G401 (cell line): ENCODE measurements at regions not wholly inside any gene's neighbourhood (a gene's known extent, or its start where the extent isn't known, plus 50 kb on each side); places are given as distances from the start of the nearest gene placed in this dataset.
"Not testable (repeated sequence)": the region's sequence is repeated elsewhere in the genome, so short reads cannot be mapped to it uniquely, and the experiment has no call there.

Source experiments
- DNase-seq: peaks from one replicate; pipeline ENCODE4 v3.0.0-alpha.2; 2015; ENCODE audit warnings: low spot score
- in situ Hi-C: cut with HindIII; loops from 2 replicates; pipeline ENCODE4 v1.10.0; 2016; ENCODE audit warnings: low sequenced_read_pairs, mixed read lengths

DNA sequence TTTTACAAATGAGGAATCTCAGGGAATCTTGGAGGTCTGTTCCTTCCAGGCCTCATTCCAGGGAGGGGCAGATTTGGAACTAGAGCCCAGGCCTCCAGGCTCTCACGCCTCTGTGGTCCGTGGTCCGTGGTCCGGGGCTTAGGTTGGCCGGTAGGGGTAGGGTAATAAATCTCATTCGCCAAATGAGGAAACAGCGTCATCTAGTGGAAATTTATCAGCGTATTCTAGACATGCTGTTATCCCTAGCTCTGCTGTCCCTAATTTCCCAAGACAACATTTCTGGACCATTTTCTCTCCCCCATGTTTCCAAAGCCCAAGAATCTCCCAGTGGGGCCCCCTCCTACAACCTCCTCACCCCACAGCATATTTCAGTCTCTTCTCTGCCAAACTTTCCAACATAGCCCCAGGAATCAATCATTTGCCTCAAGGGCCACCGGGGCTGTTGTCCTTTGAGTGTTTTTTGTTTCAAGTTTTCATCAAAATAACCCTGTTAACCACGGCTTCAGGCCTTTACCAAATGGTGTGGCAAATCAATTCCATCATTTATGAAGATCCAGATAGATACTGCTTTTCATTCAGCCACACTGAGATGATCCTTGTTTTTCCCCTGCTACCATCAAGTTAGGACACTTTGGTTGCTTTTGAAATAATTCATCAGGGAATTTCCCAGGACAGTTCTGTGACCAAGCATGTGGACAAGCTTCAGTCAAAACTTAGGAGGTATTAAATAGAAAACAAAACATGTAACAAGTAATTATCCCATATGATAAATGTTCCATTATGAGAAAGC, 126.8 kb downstream of the ALDH8A1 start:
- in situ Hi-C loops, result no loop called here
- DNase-seq, result peak; percentile 79

DNA sequence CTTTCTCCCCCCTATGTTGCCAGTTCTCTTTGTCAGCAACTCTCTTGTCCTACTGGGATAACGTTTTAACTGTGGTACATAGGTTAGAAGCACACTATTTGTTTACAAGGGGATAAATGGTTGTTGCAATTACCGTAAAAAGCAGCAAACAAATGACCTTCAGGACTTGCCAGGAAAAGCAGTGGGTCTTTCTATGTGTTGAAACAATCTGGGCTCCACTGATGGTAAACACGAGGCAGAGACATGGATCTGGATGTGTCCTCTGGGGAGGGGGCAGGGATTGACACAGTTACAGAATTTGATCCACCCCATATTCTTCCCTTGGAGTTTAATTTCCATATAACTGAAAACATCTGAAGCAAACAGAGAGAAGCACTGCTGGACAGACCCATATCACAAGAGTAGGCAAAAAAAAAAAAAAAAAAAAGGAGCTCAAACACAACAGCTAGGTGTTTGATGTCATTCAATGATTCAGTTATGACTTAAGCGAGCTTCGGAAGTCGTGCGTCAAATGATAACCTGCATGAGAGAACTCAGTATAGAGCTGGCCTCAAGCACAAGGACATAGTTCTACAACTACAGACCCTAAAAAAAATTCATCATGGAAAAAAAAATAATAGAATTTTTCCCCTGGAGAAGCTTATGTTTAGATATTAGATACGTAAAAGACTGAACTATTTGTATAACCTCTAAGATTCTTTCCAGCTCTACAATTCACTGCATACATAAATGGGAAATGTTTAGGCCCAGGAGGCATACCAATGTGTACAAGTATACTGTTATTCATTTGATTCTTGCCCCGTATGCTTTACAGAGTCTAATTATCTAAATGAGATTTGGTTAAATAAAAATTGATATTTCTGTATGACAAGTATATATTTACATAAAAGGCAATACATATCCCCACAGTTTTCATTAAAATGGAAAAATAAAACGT, 127.7 kb downstream of the ALDH8A1 start:
- DNase-seq, result no peak
- in situ Hi-C loops, result no loop called here

DNA sequence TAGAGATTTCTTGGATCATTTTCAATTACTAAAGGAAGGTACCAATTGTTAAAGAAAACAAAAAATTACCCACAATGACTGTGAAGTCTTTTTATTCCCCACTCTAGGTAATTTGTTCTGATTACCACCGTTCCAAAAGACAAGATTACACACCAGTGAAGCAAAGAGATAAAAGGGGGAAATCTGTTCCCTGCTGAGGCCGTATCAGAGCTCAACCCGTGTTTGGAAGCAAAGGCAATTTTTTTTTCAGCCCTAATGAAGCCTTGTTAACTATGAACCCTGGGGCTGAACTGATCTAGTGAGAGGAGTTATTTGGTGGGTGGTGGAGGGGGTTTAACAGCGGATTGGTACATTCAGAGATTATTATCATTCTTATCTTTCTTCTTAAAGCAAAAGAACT, 128.5 kb downstream of the ALDH8A1 start:
- DNase-seq, result no peak
- in situ Hi-C loops, result no loop called here

DNA sequence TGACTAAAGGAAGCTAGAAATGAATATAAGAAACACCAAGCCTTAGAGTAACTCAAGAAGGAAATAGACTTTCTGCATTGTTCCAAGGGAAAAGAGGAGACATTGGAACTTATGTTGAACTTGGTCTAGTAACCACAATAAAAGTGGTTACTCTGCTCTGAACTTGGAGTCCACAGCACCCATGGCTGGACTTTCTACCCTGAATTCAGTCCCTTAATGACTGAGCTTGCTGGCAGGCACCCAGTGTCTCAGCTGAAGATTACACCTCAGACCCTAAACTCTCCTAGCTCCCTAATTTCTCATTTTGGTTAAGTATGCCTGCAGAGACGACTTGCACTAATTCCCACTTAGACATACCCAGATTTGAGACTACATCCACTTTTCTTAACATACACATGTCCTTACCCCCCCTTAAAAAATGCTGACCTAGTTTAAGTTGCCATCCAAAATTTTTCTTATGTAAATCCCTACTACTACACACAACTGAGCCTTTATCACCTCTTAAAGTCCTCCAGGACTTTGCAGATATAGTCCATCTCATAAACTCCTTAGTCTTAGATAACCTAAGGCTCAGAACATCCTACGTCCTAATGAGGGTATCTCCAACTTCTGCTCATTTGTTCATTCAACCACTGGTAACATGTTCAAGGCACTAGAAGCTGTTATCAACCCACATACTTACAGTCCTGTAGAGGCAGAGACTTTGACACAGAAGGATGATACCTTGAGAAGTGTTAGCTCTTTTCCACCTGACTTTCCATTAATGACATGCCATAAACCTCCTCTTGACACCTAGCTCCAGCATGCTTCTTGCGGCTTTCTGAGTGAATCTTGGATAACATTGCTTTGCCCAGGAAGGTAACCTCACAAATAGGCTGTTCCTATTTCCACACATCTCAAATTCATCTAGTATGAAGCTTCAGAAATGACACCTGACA, 129.8 kb downstream of the ALDH8A1 start:
- DNase-seq, result no peak
- in situ Hi-C loops, result no loop called here

DNA sequence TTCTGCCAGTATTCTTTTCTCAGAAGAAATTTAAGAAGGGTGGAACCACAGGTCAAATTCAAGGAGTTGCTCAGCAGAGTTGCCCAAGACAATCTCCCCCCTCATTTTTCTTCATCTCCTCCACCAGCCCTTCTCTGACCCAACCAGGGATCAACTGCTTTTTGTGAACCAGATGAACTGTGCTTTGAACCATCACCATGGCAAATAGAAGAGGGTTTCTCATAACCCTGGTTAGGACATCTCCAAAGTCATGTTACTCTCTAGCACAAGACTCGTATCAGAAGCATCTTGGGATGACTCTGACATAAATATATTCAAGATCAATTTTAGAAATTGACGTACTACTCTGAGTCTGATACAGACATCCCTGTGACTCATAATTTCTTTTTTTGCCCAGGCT, 130.7 kb downstream of the ALDH8A1 start:
- in situ Hi-C loops, result no loop called here
- no peak for DNase-seq

DNA sequence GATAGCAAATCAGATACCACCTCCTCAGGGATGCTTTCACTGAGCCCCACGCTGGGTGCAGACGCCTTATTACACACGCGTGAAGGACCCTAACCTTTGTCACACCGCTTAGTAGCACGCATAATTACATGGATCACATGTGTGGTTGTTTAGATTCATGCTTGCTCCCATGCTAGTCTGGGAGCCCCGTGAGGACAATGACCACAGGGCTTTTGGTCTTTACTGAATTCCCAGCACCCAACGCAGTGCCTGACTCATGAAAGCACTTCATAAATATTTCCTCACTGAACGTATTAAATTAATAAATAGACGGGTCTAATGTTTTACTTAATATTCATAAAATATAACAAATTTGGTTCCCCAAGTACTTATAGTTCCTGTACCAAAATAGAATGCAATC, 132.5 kb downstream of the ALDH8A1 start:
- no peak for DNase-seq
- in situ Hi-C loops, result no loop called here

DNA sequence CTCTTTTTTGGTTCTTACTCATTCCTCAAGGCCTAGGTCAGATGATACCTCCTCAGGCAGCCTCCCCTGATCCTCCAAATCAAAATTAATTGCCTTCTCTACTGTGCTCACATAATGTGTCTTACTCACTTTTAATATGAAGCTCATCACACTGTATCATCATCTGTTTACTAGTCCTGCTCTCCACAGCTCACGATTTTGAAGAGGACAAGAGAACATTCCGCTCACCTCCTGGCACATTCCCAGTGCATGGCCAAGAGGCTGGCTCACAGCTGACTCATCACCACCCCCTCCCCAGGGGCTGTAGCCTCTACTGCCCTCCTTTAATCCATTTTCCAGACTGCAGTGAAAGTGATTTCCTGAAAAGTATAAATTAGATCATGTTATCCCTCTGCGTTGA, 133.1 kb downstream of the ALDH8A1 start:
- in situ Hi-C loops, result no loop called here
- DNase-seq, result no peak

DNA sequence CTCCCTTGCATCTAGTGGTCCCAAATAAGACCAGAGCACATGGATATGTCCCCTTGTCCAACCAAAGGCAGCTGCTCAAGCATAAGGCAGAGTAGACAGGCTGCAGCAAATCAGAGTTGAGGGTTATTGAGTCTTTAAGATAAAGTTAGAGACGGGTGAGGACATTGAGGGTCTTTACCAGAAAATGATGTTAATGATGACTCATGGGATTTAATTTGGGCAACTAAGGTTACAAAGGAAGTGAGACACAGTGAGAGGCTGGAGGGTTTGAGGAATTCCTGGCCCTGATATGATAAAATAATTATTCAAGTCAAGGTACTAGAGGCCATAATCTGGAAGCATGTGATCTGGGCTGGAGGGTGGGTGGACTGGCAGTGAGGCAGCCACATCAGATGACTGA, 133.6 kb downstream of the ALDH8A1 start:
- in situ Hi-C loops, result no loop called here
- no peak for DNase-seq

DNA sequence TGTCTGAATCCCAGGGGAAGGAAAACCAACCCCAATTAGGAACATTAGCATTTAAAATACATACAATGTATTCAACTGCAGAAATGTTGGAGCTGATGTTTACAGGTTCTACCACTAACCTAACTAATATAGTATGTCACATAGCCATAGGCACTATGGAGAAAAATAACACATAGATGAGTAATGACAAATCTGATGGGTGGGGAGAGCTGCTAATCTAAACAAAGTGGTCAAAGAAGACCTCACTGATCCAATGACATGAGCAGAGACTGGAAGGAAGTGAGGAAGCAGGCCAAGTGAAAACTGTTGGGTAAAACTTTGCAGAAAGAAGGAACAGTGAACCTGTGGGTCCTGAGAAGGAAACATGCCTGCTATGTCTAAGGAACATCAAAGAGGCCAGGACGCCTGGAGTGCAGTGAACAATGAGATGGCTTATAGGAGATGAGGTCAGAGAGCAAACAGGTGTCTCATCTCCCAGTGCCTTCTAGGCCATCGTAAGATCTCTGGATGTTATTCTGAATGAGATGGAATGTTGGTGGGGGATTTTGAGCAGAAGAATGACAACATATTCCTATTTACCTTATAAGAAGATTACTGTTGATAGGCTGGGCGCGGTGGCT, 135.7 kb downstream of the ALDH8A1 start:
- in situ Hi-C loops, result no loop called here
- DNase-seq, result no peak

DNA sequence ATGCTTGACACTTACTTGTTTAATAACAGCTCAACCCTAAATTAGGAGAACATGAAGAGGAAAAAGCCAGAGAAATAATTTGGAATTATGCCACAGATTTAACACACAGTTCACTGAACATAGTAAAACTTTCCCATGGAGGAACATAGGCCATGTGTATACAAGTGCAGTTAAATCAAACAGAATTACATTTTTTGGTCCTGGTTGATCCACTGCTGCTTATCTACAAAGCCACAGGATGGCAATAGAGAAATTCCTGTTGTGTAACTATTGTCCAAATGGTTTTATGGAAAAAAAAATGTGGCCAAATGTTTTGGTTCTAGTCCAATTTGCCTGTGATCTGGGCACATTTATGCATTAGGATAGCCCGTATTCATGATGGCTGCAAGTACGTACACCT, 136.8 kb downstream of the ALDH8A1 start:
- no peak for DNase-seq
- in situ Hi-C loops, result no loop called here

DNA sequence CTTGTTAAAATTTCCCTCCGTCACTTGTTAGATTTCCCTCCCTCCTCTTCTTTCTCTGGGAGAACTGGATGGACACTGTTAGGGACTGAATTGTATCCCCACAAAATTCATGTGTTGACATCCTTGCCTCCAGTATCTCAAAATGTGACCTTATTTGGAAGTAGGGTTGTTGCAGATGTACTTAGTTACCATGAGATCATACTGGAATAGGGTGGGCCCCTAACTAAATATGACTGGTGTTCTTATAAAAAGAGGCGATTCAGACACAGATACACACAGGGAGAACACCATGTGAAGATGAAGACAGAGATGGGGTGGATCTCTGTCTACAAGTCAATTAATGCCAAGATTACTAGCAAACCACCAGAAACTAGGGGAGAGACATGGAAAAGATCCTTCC, 139.5 kb downstream of the ALDH8A1 start:
- DNase-seq, result no peak
- in situ Hi-C loops, result no loop called here

DNA sequence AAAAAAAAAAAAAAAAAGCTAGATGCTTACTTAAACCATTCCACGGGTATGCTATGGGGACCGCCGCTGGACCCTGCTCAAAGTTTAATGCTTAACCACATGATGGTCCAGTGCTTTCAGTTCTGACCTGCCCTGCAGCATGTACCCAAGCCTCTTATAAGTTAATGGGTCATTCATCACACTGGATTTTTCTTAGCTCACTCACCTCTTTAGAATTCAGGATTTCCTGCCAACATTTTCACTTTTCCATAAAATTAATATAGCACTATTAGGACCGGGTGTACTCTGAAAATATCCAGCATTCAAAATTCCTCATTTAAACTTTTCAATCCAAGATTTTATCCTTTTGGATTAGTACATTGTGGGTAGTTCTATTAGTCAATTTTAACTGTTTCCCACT, 140.8 kb downstream of the ALDH8A1 start:
- DNase-seq, result no peak
- in situ Hi-C loops, result no loop called here

DNA sequence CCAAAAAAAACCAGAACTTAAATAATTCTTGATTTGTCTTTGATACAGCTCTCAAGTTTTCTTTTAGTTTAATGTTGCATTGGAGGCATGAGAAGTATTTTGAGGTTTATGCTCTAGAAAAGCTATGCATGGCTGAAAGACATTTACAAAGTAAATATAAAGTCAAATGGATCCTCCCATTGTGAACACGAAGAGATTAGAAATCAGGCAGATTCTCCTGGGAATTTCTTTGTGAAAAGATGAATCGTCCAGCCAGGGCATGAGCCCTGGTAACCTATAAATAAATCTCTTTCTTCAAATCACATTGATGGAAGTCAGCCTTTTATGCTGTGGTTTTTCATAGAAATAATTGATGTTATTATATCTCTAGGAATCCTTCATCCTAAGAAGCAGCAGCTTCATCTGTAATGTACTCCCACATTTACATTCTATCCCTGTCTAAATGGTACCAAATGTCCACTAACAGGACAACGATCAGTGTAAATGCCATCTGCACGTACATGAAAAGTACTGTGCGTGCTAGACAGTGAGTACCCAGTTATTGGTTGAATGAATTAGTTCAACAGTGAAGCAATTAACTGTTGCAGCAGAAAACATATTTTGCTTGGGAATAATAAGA, 143.6 kb downstream of the ALDH8A1 start:
- no peak for DNase-seq
- in situ Hi-C loops, result no loop called here

DNA sequence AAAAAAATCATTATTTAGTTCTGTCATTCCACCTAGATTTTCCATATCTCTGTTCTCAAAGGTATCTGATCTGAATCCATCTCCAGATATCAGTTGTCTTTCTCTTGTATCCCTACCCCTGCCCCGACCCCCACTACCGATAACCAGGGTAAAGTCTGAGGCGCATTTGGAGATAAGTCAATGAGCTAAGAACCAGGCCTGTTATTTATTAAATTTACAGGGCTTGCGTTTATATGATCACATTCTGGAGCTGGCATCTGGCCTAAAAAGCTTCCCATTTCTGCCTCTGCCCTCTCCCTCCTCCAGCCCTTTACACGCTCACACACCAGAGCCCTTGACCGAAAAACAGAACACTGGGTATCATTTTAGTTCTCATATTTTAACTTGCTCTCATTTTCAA, 144.7 kb downstream of the ALDH8A1 start:
- in situ Hi-C loops, result no loop called here
- no peak for DNase-seq

DNA sequence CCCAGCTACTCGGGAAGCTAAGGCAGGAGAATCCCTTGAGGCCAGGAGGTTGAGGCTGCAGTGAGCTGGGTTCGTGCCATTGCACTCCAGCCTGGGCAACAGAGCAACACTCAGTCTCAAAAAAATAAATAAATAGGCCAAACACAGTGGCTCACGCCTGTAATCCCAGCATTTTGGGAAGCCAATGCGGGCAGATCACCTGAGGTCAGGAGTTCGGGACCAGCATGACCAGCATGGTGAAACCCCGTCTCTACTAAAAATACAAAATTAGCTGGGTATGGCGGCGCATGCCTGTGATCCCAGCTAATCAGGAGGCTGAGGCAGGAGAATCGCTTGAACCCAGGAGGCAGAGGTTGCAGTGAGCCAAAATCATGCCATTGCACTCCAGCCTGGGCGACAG, 145.6 kb downstream of the ALDH8A1 start:
- in situ Hi-C loops, result not testable (repeated sequence)

DNA sequence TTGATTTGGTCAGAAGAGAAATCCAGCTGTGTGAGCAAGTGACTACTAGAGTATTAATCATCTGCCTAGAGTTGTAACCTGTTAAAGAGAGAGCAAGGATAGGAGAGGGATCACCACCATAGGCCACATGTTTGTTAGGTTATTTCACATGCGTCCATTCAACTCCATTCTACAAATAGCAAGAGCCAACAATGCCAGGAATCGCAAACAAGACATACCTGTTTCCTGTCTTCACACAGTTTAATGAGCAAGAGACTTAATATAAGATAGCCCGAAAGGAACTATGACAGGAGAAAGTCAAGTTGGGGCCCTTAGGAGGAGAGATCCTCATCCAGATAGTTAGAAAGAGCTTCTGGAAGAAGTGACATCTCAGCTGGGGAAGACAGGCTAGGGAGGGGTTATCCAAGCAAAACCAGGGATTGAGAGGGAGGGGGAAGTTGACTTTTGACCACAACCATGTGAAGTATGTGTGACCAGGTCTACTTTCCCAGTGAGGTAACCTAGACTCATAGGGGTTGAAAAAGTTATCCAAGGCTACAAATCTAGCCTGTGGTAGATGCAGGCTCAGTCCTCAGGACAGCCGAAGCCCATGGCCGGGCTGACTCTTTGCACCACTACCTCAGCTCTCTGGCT, 147.4 kb downstream of the ALDH8A1 start:
- no peak for DNase-seq
- in situ Hi-C loops, result no loop called here

More for the DNA sequence above, 145.6 kb downstream of the ALDH8A1 start:
- DNase-seq, result not testable (repeated sequence)

DNA sequence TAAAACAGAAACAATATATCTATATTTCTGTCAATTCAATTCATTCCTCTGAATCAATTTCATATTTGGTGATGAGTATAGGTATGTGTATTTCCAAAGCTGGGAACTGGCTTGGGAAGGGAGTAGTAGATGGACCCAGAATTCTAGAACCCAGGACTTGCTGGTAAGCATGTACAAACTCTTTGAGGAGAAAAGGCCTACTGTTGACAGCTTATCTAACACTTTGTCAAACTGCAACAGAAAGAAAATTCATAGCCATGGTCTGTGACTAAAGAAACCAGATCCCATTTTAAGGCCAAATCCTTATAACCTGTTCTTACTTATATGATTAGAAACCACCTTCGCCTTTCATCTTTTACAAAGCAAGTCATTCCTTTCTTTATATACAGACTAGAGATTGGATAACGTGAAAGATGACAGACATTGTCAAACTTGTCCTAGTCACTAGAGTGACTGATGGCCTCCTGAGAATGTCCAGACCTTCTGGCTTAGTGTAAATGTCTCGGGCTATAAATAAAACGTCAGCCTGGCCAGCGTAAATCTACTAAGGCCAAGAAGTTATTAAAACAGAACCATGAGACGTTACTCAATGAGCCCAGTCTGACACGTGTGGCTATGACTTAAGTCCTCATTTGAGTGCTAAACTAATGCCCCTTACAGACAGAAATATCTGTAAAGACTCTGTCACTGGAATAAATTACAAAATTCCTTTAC, 152.3 kb downstream of the ALDH8A1 start:
- in situ Hi-C loops, result no loop called here
- DNase-seq, result no peak

DNA sequence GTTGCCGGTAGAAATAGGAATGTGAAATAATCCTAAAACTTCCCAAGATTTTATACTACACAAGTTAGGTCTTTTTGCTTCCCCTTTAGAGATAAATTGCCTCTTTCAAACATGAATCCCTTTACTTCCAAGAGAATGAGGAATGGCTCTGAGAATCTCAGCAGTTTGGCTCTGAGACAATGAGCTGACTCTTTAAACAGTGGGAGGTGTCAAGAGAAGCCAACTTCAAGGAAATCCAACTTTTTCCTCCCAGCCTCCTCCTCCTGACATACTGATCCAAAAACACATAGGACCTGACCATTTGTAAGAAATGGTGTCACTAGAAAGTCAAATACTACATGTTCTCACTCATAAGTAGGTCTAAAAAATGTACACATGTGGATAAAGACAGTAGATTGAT, 154.2 kb downstream of the ALDH8A1 start:
- in situ Hi-C loops, result no loop called here
- no peak for DNase-seq
